H1 (cell line): ENCODE measurements at regions not wholly inside any gene's neighbourhood (a gene's known extent, or its start where the extent isn't known, plus 50 kb on each side); places are given as distances from the start of the nearest gene placed in this dataset.

Experiments
- HDAC6 ChIP-seq: IDR thresholded peaks from one replicate; pipeline ENCODE4 v1.7.1; 2012; ENCODE audit warnings: low read depth, mild to moderate bottlenecking, inconsistent platforms, low read length, moderate library complexity
- POLR2A ChIP-seq, 2 experiments: IDR thresholded peaks; 1 replicate in 1 of 2; 2 replicates in 1 of 2; pipeline ENCODE4 v1.6.1; 2011; ENCODE audit warnings: low read depth in 2 of 2, low read length in 2 of 2, mild to moderate bottlenecking in 2 of 2; ENCODE audit errors: control extremely low read depth in 1 of 2

DNA sequence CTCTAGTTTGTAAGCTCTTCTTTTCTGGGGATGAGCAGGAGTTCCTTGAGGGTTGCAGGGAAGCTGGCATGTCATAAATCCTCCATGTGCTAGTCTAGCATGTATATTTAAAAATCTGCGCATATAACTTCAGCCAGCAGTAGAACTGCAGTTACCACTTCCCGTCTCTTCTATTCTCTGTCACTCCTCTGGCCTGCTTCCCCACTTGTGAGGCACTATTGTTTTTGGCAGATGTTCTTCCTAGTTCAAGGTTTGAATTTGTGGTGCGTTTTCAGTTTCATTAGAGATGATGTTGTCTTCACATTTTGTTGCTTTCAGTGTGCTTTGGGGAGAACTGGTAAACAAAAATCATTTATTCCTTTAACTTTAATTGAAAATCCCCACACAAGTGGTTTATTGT is 169.1 kb upstream of the ZPLD1 start:
- TF ChIP-seq POLR2A (IDR thresholded peaks at IDR 0.05; ENCODE audit: control extremely low read depth in 1 of 2, low read depth in 2 of 2, low read length in 2 of 2) (no peak), HDAC6 (no peak)
